GM21447 (cell line): ENCODE measurements at regions not wholly inside any gene's neighbourhood (a gene's known extent, or its start where the extent isn't known, plus 50 kb on each side); places are given as distances from the start of the nearest gene placed in this dataset.

ENCODE experiments used
- ATAC-seq: cut with Tn5 transposase; IDR thresholded peaks from one replicate; pipeline ENCODE4 v1.9.1; 2021; ENCODE audit not compliant: unreplicated experiment

DNA sequence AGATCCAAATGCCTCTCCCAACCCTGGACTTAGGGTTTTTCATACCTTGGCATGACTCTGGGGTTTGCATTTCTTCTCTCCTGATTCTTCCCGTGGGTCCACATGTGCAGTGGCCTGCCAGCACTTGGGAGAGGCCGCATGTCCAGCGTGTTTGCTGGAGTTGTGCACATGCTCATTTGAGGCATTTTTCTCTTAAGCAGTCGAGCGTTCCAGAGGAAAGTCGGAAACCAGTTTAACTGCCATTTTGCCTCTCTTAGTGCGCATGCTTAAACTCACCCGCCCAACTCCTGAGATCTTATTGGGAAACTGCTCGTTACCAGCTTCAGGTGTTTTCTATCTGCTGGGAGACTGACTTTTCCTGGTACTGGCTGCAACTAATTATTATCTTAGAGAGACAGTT lies 888.4 kb upstream of the PHF14 start:
- no peak for ATAC-seq

GRCh38 chr7:10100572-10100971 lies 873.1 kb upstream of the PHF14 start:
- ATAC-seq, result no peak

DNA sequence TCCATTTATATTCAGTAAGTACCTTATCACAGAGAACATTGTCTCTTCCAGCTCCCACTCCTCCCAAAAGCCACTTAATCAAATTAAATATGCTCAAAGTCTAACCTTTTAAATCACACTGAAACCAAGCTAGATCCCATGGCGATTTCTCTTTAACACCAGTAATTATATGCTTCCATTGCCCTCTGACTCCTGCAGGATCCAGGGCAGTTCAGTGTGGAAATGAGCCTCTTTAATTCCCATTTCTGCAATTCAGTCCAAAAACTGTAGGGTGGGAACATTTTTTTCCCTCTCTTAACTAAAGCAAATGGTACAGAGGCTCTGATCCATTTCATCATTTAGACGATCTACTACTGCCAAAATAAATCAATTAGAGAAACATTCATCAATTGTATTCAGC lies 872.3 kb upstream of the PHF14 start:
- no peak for ATAC-seq

DNA sequence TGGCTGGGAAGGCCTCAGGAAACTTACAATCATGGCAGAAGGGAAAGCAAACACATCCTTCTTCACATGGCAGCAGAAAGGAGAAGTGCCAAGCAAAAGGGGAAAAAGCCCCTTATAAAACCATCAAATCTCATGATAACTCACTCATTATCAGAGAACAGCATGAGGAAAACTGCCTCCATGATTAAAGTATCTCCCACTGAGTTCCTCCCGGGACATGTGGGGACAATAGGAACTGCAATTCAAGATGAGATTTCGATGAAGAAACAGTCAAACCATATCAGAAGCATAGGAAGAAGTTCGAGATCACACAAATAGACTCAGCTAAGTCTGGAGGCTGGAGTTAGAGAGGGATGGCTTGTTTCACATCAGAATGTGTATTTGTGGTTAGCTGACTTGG lies 869.4 kb upstream of the PHF14 start:
- no peak for ATAC-seq

- ATAC-seq, result no peak
Observed at GRCh38 chr7:10106609-10107008, 867.1 kb upstream of the PHF14 start.

- no peak for ATAC-seq
Observed at GRCh38 chr7:10116511-10116910, 857.2 kb upstream of the PHF14 start.

GRCh38 chr7:10117815-10118214 lies 855.9 kb upstream of the PHF14 start:
- ATAC-seq, result no peak

GRCh38 chr7:10120936-10121335 lies 852.7 kb upstream of the PHF14 start:
- no peak for ATAC-seq

DNA sequence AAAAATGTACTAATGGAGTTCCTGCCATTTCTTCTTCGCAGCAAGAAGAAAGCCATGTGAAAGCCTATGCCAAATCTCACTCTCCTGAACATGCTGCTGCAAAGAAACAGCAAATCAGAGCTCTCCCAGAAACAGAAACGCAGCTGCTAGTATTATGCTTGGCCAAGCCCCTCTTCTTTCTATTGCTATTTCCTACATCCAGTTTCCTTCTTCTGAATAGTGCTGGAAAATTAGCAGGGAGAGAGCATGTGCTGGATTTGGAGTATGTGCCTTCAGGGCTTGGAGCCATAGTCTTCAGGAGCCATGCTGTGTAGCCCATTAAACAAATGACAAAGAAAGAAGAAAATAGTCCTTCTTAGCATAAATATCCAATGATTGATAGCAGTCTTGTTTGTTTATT lies 852.0 kb upstream of the PHF14 start:
- no peak for ATAC-seq

GRCh38 chr7:10122551-10123100 lies 851.0 kb upstream of the PHF14 start:
- ATAC-seq, result no peak

- ATAC-seq, result no peak
Observed at GRCh38 chr7:10128748-10129147, 844.9 kb upstream of the PHF14 start.

GRCh38 chr7:10138087-10138854 lies 835.4 kb upstream of the PHF14 start:
- ATAC-seq, result no peak

GRCh38 chr7:10146271-10146670 lies 827.4 kb upstream of the PHF14 start:
- no peak for ATAC-seq

DNA sequence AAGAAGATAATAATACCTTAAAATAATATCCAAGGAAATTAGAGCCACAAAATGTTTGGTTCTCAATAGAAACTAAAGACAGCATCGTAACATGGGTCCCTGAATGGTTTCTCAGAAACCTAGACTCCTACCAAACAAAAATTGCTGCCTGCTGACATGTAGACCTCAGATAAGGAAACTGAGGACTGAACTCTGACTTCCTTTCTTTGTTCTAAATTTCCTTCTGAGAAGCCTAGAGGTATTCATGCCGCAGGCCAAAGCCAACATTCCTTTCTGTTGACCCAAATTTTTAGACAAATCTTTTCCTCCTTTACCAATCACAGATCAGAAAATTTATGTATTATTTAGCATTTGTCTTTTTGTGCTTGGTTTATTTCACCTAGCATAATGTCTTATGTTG lies 816.7 kb upstream of the PHF14 start:
- no peak for ATAC-seq

GRCh38 chr7:10181996-10182395 lies 791.7 kb upstream of the PHF14 start:
- ATAC-seq, result no peak

DNA sequence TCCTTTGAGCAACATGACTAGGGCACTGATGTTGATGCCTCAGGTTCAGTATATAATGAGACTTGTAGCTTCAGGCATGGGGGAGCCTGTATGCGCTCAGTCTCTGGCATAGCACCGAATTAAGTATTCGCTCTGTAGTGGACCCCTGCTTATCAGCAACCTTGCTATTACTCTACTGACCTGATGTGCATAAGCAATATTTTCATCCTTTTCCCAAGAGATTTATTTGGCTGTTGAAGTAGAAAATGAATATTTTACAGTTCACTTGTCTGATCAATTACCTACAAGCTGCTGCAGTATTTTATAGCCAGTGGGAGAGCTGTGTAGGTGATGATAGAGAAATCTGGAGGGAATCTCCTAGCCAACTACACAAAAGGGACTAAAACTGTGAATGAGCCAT lies 781.6 kb upstream of the PHF14 start:
- ATAC-seq, result no peak

DNA sequence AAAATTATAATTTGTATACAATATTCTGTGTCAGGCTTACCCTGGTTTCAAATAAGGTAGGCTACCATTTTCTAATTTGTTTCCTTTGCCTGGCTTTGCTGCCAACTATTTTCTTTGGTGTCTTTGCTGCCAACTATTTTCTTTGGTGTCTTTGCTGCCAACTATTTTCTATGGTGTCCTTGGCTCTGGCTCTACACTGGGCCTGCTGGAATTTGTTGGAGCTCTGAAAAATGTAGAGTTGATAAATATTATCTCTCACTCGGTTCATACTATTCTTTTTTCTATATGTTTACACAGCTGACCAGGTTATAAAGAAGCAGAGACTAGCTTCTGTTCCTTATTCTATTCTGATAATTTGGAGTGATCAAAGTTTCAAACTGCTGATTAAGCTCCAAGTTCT lies 768.0 kb upstream of the PHF14 start:
- ATAC-seq, result no peak

GRCh38 chr7:10210000-10210399 lies 763.7 kb upstream of the PHF14 start:
- ATAC-seq, result no peak

DNA sequence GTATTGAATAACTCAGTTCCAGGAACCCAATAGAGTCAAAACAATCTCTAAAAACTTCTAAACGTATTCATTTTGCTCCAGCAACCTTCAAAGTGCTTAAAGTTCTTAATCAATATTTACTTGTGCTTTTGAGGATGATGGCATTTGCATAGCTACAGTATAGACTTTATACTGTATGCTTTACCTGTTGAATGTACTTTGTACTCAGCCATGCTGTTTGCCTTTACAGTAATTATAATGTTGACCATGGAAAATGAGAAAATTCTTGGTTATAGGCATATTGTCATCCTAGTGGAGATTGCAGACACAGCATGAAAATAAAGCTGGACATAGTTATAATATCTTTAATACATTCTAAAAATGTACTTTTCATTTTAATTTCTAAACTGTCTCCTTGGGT lies 762.7 kb upstream of the PHF14 start:
- ATAC-seq, result no peak

- ATAC-seq, result no peak
Observed at GRCh38 chr7:10211861-10212260, 761.8 kb upstream of the PHF14 start.

- ATAC-seq, result no peak
Observed at GRCh38 chr7:10212649-10213048, 761.0 kb upstream of the PHF14 start.

DNA sequence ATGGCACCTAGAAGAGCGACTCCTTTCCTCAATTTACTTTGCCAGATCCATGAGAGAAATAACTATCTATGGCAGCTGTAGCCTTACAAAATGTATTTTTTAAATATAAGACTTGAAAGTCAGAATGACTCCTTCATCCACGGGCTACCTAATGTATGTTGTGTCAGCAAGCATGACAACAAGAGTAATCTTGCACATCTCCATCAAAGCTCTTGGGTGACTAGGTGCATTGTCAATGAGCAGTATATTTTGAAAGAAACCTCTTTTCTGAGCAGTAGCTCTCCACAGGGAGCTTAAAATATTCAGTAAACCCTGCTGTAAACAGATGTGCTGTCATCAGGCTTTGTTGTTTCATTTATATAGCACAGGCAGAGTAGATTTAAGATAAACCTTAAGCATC lies 757.2 kb upstream of the PHF14 start:
- ATAC-seq, result no peak

DNA sequence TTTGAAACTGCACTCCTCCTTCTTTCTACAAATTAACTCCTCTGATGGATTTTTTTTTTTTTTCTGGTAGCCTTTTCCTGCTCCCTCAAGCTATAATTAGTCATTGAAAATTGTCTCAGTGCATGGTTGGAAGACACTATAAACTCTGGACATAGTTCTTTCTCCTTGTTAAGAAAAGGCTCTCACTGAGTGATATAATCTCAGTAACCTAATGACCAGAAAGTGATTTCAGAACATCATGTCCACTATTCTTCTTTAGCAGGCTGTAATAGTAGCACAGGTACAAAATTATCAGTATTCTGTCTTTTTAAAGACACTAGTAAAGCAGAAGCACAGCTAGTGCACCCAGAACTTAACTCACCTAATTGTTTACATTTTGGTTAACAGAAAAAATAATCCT lies 752.6 kb upstream of the PHF14 start:
- ATAC-seq, result no peak
